Naive thymus-derived CD4-positive, alpha-beta T cell (primary cell): ENCODE measurements at regions not wholly inside any gene's neighbourhood (a gene's known extent, or its start where the extent isn't known, plus 50 kb on each side); places are given as distances from the start of the nearest gene placed in this dataset.
"Not testable (repeated sequence)": the region's sequence is repeated elsewhere in the genome, so short reads cannot be mapped to it uniquely, and the experiment has no call there.

ENCODE experiments used
- ATAC-seq: fragments of 150-1000 bp; cut with Tn5 transposase; 2 replicates; pipeline ENCODE4 v1.10.0; 2021; ENCODE audit warnings: mild to moderate bottlenecking, moderate library complexity
- CTCF ChIA-PET: fragments of 350-600 bp; sonication (Branson Sonifier 250); formaldehyde crosslinking; loops from one replicate; lab custom pipeline; 2021; ENCODE audit warnings: antibody characterized with exemption; lab: Charles Lee
- POLR2A ChIA-PET: fragments of 350-600 bp; sonication (Branson Sonifier 250); formaldehyde crosslinking; loops from one replicate; lab custom pipeline; 2021; ENCODE audit warnings: antibody characterized with exemption, inconsistent platforms; lab: Charles Lee
- DNase-seq, 9 donors: peaks; one replicate each; pipeline versions ENCODE4 v3.0.0 to v3.0.0-alpha.2; 2020 to 2022; ENCODE audit warnings: mixed read lengths in 1 of 9
- H3K27ac ChIP-seq: one replicate; pipeline ENCODE4 v1.7.0; 2013; ENCODE audit warnings: mild to moderate bottlenecking, low read depth, low read length, moderate library complexity
- H3K27me3 ChIP-seq, 2 donors: one replicate each; pipeline ENCODE4 v1.7.0; 2013; ENCODE audit warnings: low read length in 2 of 2, mild to moderate bottlenecking in 2 of 2, moderate library complexity in 2 of 2; ENCODE audit not compliant: control insufficient read depth in 2 of 2, insufficient read depth in 2 of 2
- H3K36me3 ChIP-seq, 3 experiments: 1 replicate in 2 of 3; 2 replicates in 1 of 3; pipeline ENCODE4 v1.7.0; 2013; ENCODE audit warnings: low read length in 3 of 3, mild to moderate bottlenecking in 3 of 3, moderate library complexity in 1 of 3; ENCODE audit not compliant: insufficient read depth in 3 of 3, control insufficient read depth in 2 of 3
- H3K4me1 ChIP-seq, 2 donors: one replicate each; pipeline ENCODE4 v1.7.0; 2013; ENCODE audit warnings: low read length in 2 of 2, mild to moderate bottlenecking in 2 of 2, moderate library complexity in 1 of 2; ENCODE audit not compliant: control insufficient read depth in 2 of 2, insufficient read depth in 2 of 2
- H3K4me3 ChIP-seq: 2 replicates; pipeline ENCODE4 v1.7.0; 2013; ENCODE audit warnings: mild to moderate bottlenecking, low read length
- H3K9me3 ChIP-seq, 3 experiments: 1 replicate in 2 of 3; 2 replicates in 1 of 3; pipeline ENCODE4 v1.7.0; 2013; ENCODE audit warnings: low read length in 3 of 3; ENCODE audit not compliant: control insufficient read depth in 2 of 3
- H3K27ac Mint-ChIP-seq, 9 donors: one replicate each; pipeline ENCODE4 v1.8.0; 2020 to 2022; ENCODE audit warnings: mixed read lengths in 9 of 9, mild to moderate bottlenecking in 8 of 9, moderate library complexity in 5 of 9, inconsistent platforms in 2 of 9
- H3K27me3 Mint-ChIP-seq, 5 donors: one replicate each; pipeline ENCODE4 v1.8.0; 2021 to 2022; ENCODE audit warnings: mixed read lengths in 5 of 5, mild to moderate bottlenecking in 1 of 5
- H3K36me3 Mint-ChIP-seq, 5 donors: one replicate each; pipeline ENCODE4 v1.8.0; 2020 to 2022; ENCODE audit warnings: mixed read lengths in 5 of 5, mild to moderate bottlenecking in 3 of 5, inconsistent platforms in 1 of 5
- H3K4me1 Mint-ChIP-seq, 7 donors: one replicate each; pipeline ENCODE4 v1.8.0; 2020 to 2022; ENCODE audit warnings: mixed read lengths in 7 of 7, mild to moderate bottlenecking in 3 of 7, inconsistent platforms in 1 of 7
- H3K4me3 Mint-ChIP-seq, 10 donors: one replicate each; pipeline ENCODE4 v1.8.0; 2020 to 2022; ENCODE audit warnings: mild to moderate bottlenecking in 10 of 10, mixed read lengths in 10 of 10, moderate library complexity in 6 of 10, inconsistent platforms in 2 of 10
- H3K9me3 Mint-ChIP-seq, 11 donors: one replicate each; pipeline ENCODE4 v1.8.0; 2020 to 2022; ENCODE audit warnings: mixed read lengths in 11 of 11, mild to moderate bottlenecking in 4 of 11, inconsistent platforms in 1 of 11, moderate library complexity in 1 of 11
- intact Hi-C, 2 donors: fragments of 100-400 bp; cut with micrococcal nuclease; formaldehyde crosslinking; loops; one replicate each; pipeline ENCODE4 v1.15.1; 2023

DNA sequence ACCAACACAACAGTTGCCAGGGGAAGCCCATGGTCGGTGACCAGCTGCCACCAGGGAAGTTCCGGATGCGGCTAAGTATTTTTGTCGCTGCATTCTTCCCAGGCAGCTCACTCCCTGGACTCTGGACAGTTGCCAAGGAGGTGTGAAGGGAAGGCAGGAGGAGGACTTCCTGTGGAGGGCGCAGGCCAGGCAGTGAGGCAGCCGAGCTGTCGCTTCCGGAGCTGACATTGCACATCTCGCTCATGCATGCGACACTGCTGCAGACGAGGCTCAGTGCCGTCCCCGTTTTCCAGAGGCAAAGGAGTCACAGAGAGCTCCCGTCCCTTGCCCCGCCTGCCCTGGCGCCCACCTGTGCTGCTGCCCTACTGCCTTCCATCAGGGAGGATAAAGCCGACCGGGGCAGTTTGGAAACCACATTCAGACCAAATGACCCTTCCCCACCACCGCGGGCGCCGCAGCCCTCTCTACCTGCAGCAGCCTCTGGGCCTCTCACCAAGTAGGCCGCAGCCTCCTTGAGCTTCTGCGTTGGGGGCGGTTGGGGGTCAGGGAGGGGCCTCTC lies 81.4 kb downstream of the NENF start:
- peak; percentile 34 for ATAC-seq
- no peaks in the 10 kb centered on the region for H3K36me3 ChIP-seq

DNA sequence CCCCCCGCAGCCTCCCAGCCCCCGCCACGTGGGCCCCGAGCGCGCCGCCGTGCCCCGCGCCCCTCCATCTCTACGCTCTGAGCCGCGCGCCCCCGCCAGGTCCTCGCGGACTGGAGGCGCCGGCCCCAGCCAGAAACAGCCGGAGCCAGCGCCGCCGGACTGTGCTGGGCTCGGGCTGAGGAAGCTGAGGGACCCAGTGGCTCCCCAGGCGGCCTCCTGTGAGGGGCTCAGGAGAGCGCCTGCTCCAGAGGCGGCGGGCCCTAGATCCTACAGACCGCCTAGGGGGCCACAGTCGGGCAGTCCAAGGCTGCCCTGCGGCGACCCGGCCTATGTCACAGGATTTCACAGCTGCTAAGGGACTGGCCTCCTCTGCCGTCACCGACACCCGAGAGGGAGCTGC lies 82.1 kb downstream of the NENF start:
- Histone ChIP-seq H3K4me3 (no peak overlapping the region), H3K4me1 (peaks cover 0 to 8% of the 10 kb centered on the region in 2 donors), H3K27me3 (peaks cover 0 to 7% of the 10 kb centered on the region in 2 donors), H3K9me3 (no peaks in the 10 kb centered on the region), H3K27ac (no peak overlapping the region), H3K36me3 (no peaks in the 10 kb centered on the region)
- ChIA-PET CTCF (no interaction called here), POLR2A (no interaction called here)
- Mint-ChIP-seq H3K4me3 (peak overlapping the region in 4 of 10 donors; percentile 56 to 78 (median 62)), H3K9me3 (peaks cover 0 to 2% (median 0%) of the 10 kb centered on the region in 11 donors), H3K36me3 (peaks cover 0 to 4% (median 0%) of the 10 kb centered on the region in 5 donors), H3K27me3 (peaks cover 50 to 71% (median 54%) of the 10 kb centered on the region in 5 donors), H3K4me1 (peaks cover 1 to 13% (median 6%) of the 10 kb centered on the region in 7 donors), H3K27ac (no peak overlapping the region)
- DNase-seq = no peak
- peak; percentile 51 for ATAC-seq
- intact Hi-C loops = no loop called here

More for the DNA sequence above, 81.4 kb downstream of the NENF start:
- Mint-ChIP-seq H3K27me3 (peaks cover 50 to 76% (median 57%) of the 10 kb centered on the region in 5 donors), H3K9me3 (peaks cover 0 to 2% (median 0%) of the 10 kb centered on the region in 11 donors), H3K36me3 (peaks cover 0 to 4% (median 0%) of the 10 kb centered on the region in 5 donors), H3K27ac (no peak overlapping the region), H3K4me3 (peak overlapping the region in 8 of 10 donors; percentile 29 to 78 (median 56)), H3K4me1 (peaks cover 1 to 13% (median 6%) of the 10 kb centered on the region in 7 donors)
- peaks cover 0 to 7% of the 10 kb centered on the region in 2 donors for H3K27me3 ChIP-seq
- H3K4me3 ChIP-seq = no peak overlapping the region
- DNase-seq = peak in 2 of 9 donors; percentile 8 to 14
- intact Hi-C loops = no loop called here
- H3K27ac ChIP-seq = no peak overlapping the region
- H3K9me3 ChIP-seq = no peaks in the 10 kb centered on the region
- peaks cover 0 to 8% of the 10 kb centered on the region in 2 donors for H3K4me1 ChIP-seq
- CTCF ChIA-PET = no interaction called here
- POLR2A ChIA-PET = no interaction called here

DNA sequence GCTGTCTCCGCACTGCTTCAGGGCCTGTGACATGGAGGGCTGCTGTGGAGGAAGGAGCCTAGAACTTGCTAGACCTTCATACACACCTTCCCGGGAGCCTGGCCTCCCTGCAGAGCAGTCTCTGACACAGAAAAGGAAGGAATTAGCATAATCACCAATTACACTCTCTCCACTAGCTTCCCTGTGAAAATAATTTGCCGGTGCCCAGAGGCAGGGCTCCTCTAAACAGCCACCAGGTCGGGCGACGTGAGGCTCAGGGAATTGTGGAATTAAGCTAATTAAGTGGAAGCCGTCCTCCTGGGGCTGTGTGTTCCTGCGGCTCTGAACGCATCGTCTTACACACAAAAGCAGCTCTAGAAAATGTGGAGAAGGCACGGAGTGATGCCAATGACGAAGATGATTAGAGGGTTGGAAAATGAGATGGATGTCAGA lies 82.6 kb downstream of the NENF start:
- Mint-ChIP-seq H3K27me3 (peaks cover 52 to 71% (median 52%) of the 10 kb centered on the region in 5 donors), H3K36me3 (peaks cover 0 to 4% (median 0%) of the 10 kb centered on the region in 5 donors), H3K4me3 (peak overlapping the region in 6 of 10 donors; percentile 28 to 78 (median 38)), H3K27ac (no peak overlapping the region), H3K4me1 (peaks cover 1 to 13% (median 6%) of the 10 kb centered on the region in 7 donors), H3K9me3 (peaks cover 0 to 2% (median 0%) of the 10 kb centered on the region in 11 donors)
- Histone ChIP-seq H3K27me3 (peaks cover 0 to 7% of the 10 kb centered on the region in 2 donors), H3K36me3 (no peaks in the 10 kb centered on the region), H3K4me1 (peaks cover 0 to 8% of the 10 kb centered on the region in 2 donors), H3K9me3 (no peaks in the 10 kb centered on the region), H3K4me3 (no peak overlapping the region), H3K27ac (no peak overlapping the region)
- ChIA-PET CTCF (no interaction called here), POLR2A (no interaction called here)
- no peak for DNase-seq
- no peak for ATAC-seq
- intact Hi-C loops = no loop called here

DNA sequence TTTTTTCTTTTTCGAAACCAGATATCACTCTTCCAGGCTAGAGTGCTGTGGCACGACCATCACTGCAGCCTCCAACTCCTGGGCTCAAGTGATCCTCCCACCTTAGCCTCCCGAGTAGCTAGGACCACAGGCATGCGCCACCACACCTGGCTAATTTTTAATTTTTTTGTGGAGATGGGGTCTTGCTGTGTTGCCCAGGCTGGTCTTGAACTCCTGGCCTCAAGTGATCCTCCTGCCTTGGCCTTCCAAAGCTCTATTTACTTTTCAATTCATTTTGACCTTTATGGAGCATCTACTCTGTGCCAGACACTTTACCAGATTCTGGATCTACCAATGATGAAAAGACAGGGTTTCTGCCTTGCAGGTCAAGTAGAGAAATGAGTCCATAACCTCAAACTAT lies 83.3 kb downstream of the NENF start:
- H3K4me3 ChIP-seq, H3K36me3 Mint-ChIP-seq, H3K27ac Mint-ChIP-seq, CTCF ChIA-PET, H3K27me3 ChIP-seq, intact Hi-C loops, H3K9me3 Mint-ChIP-seq, DNase-seq, H3K4me1 ChIP-seq, POLR2A ChIA-PET, H3K9me3 ChIP-seq, H3K27ac ChIP-seq, H3K36me3 ChIP-seq, ATAC-seq: not testable (repeated sequence)
- Mint-ChIP-seq H3K4me3 (peak overlapping the region in 5 of 10 donors; percentile 28 to 78 (median 31)), H3K4me1 (peaks cover 1 to 13% (median 6%) of the 10 kb centered on the region in 7 donors), H3K27me3 (peaks cover 48 to 70% (median 54%) of the 10 kb centered on the region in 5 donors)

DNA sequence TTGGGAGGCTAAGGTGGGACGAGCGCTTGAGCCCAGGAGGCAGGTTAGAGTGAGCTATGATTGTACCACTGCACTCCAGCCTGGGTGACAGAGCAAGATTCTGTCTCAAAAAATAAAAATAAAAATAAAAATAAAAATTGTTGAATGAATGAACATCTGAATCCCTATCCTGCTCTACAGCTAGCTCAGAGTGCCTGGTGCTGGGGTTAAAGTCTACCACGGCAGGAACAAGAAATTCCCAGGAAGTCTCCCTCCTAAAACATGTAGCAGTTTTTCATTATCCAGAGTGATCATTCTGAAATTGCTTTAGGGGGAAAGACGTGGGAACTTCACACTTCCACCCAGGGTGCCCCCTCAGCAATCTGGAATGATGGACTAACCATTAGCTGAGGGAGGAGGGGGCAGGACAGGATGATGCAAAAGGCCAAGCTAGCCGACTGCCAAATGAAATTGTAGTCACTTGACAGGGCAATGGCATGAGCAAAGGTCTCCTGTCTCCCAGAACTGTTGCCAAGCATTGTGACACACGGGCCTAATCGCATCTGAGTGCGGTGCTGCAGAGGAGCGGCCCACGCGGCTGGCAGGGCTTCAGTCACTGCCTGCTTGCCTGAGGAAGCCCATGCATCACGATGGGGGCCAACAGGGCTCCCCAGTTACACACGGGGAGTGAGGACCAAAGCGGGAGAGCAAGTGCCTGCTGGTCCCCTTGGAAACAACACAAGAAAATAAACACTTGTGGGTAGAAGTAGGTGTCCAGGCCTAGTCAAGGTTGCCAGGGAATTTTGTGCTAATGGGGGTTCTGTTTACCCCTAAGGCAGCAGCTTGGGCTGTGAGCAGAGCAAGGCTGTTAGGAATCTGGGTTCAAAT lies 85.7 kb downstream of the NENF start:
- peaks cover 0 to 4% (median 0%) of the 10 kb centered on the region in 5 donors for H3K36me3 Mint-ChIP-seq
- DNase-seq (no peak), ATAC-seq (no peak)
- H3K9me3 Mint-ChIP-seq = peaks cover 0 to 2% (median 0%) of the 10 kb centered on the region in 11 donors
- POLR2A ChIA-PET = no interaction called here
- peaks cover 0 to 7% of the 10 kb centered on the region in 2 donors for H3K27me3 ChIP-seq
- peaks cover 1 to 13% (median 6%) of the 10 kb centered on the region in 7 donors for H3K4me1 Mint-ChIP-seq
- H3K4me1 ChIP-seq = peaks cover 0 to 8% of the 10 kb centered on the region in 2 donors
- no peaks in the 10 kb centered on the region for H3K36me3 ChIP-seq
- CTCF ChIA-PET = no interaction called here
- no peak overlapping the region for H3K27ac Mint-ChIP-seq
- H3K9me3 ChIP-seq = no peaks in the 10 kb centered on the region
- H3K4me3 Mint-ChIP-seq = no peak overlapping the region
- H3K4me3 ChIP-seq = no peak overlapping the region
- intact Hi-C loops = no loop called here
- H3K27me3 Mint-ChIP-seq = peaks cover 31 to 57% (median 42%) of the 10 kb centered on the region in 5 donors
- no peak overlapping the region for H3K27ac ChIP-seq

DNA sequence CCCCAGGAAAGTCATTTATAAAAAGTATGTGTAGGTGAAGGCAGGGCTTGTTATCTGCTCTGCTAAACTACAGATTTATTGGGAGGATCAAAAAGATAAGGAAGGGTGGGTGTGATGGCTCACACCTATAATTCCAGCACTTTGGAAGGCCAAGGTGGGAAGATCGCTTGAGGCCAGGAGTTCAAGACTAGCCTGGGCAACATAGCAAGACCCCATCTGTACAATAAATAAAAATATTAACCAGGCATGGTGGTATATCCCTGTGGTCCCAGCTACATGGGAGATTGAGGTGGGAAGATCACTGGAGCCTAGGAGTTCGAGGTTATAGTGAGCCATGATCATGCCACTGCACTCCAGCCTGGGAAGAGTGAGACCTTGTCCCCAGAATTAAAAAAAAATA lies 86.4 kb downstream of the NENF start:
- H3K4me3 ChIP-seq = no peak overlapping the region
- DNase-seq (no peak), ATAC-seq (no peak)
- ChIA-PET CTCF (no interaction called here), POLR2A (no interaction called here)
- H3K9me3 Mint-ChIP-seq = peaks cover 0 to 2% (median 0%) of the 10 kb centered on the region in 11 donors
- peaks cover 0 to 2% of the 10 kb centered on the region in 2 donors for H3K4me1 ChIP-seq
- peaks cover 0 to 4% (median 0%) of the 10 kb centered on the region in 5 donors for H3K36me3 Mint-ChIP-seq
- no peak overlapping the region for H3K4me3 Mint-ChIP-seq
- intact Hi-C loops = no loop called here
- H3K27me3 ChIP-seq = peaks cover 0 to 2% of the 10 kb centered on the region in 2 donors
- no peak overlapping the region for H3K27ac ChIP-seq
- H3K27ac Mint-ChIP-seq = no peak overlapping the region
- peaks cover 29 to 54% (median 36%) of the 10 kb centered on the region in 5 donors for H3K27me3 Mint-ChIP-seq
- H3K9me3 ChIP-seq = no peaks in the 10 kb centered on the region
- H3K4me1 Mint-ChIP-seq = peaks cover 0 to 8% (median 2%) of the 10 kb centered on the region in 7 donors
- no peaks in the 10 kb centered on the region for H3K36me3 ChIP-seq
